ENCODE measurements at regions not wholly inside any gene's neighbourhood (a gene's known extent, or its start where the extent isn't known, plus 50 kb on each side); places are given as distances from the start of the nearest gene placed in this dataset.
A peak's percentile ranks its signal among the peaks of the same experiment; 100 is the strongest.

GRCh38 chr4:115729739-115730266 lies 616.4 kb upstream of the NDST4 start:
- intact Hi-C loops (cut with DNase I): no loop called here
- no peak for DNase-seq
- no peaks in the 10 kb centered on the region for H3K36me3 ChIP-seq (ENCODE audit: control insufficient read depth in 2 of 3, insufficient read depth in 3 of 3, low read length in 3 of 3)
- no peaks in the 10 kb centered on the region for H3K4me1 ChIP-seq (ENCODE audit: control insufficient read depth in 2 of 3, insufficient read depth in 2 of 3, low read depth in 1 of 3, low read length in 3 of 3)
- TF ChIP-seq CTCF (IDR thresholded peaks at IDR 0.05; ENCODE audit: borderline replicate concordance, extremely low read depth, insufficient read depth): no peak
- H3K27me3 ChIP-seq (ENCODE audit: control insufficient read depth, insufficient read depth, low read length): no peaks in the 10 kb centered on the region
- H3K9me3 ChIP-seq (ENCODE audit: control insufficient read depth in 2 of 3, insufficient read depth in 1 of 3, low read length in 3 of 3): peaks cover 0 to 4% (median 0%) of the 10 kb centered on the region in 3 donors
- H3K9ac ChIP-seq (ENCODE audit: low read length in 3 of 3): no peak overlapping the region
- no peak overlapping the region for H3K4me3 ChIP-seq (ENCODE audit: low read length in 3 of 3)
- H3K27ac ChIP-seq (ENCODE audit: low read depth in 2 of 2, low read length in 2 of 2): no peak overlapping the region
- no peak for FAIRE-seq

GRCh38 chr4:115723621-115724020 lies 610.2 kb upstream of the NDST4 start:
- intact Hi-C loops (cut with DNase I): no loop called here
- FAIRE-seq: no peak
- Histone ChIP-seq H3K9ac (ENCODE audit: low read length in 3 of 3) (no peak overlapping the region), H3K9me3 (ENCODE audit: control insufficient read depth in 2 of 3, insufficient read depth in 1 of 3, low read length in 3 of 3) (peaks cover 0 to 6% (median 0%) of the 10 kb centered on the region in 3 donors), H3K36me3 (ENCODE audit: control insufficient read depth in 2 of 3, insufficient read depth in 3 of 3, low read length in 3 of 3) (no peaks in the 10 kb centered on the region), H3K4me1 (ENCODE audit: control insufficient read depth in 2 of 3, insufficient read depth in 2 of 3, low read depth in 1 of 3, low read length in 3 of 3) (no peaks in the 10 kb centered on the region), H3K27me3 (ENCODE audit: control insufficient read depth, insufficient read depth, low read length) (no peaks in the 10 kb centered on the region), H3K27ac (ENCODE audit: low read depth in 2 of 2, low read length in 2 of 2) (no peak overlapping the region), H3K4me3 (ENCODE audit: low read length in 3 of 3) (no peak overlapping the region)
- TF ChIP-seq CTCF (IDR thresholded peaks at IDR 0.05; ENCODE audit: borderline replicate concordance, extremely low read depth, insufficient read depth): no peak
- no peak for DNase-seq

- no peak overlapping the region for H3K27ac ChIP-seq (ENCODE audit: low read depth in 2 of 2, low read length in 2 of 2)
- TF ChIP-seq CTCF (IDR thresholded peaks at IDR 0.05; ENCODE audit: borderline replicate concordance, extremely low read depth, insufficient read depth): no peak
- no peaks in the 10 kb centered on the region for H3K27me3 ChIP-seq (ENCODE audit: control insufficient read depth, insufficient read depth, low read length)
- H3K9me3 ChIP-seq (ENCODE audit: control insufficient read depth in 2 of 3, insufficient read depth in 1 of 3, low read length in 3 of 3): peaks cover 0 to 4% (median 0%) of the 10 kb centered on the region in 3 donors
- DNase-seq (no peak), FAIRE-seq (no peak)
- H3K9ac ChIP-seq (ENCODE audit: low read length in 3 of 3): no peak overlapping the region
- no peaks in the 10 kb centered on the region for H3K4me1 ChIP-seq (ENCODE audit: control insufficient read depth in 2 of 3, insufficient read depth in 2 of 3, low read depth in 1 of 3, low read length in 3 of 3)
- H3K36me3 ChIP-seq (ENCODE audit: control insufficient read depth in 2 of 3, insufficient read depth in 3 of 3, low read length in 3 of 3): no peaks in the 10 kb centered on the region
- intact Hi-C loops (cut with DNase I): no loop called here
- H3K4me3 ChIP-seq (ENCODE audit: low read length in 3 of 3): no peak overlapping the region
Observed at GRCh38 chr4:115720611-115721010, 607.2 kb upstream of the NDST4 start.

- intact Hi-C loops (cut with DNase I): no loop called here
- no peaks in the 10 kb centered on the region for H3K9me3 ChIP-seq (ENCODE audit: control insufficient read depth in 2 of 3, insufficient read depth in 1 of 3, low read length in 3 of 3)
- FAIRE-seq: no peak
- TF ChIP-seq CTCF (IDR thresholded peaks at IDR 0.05; ENCODE audit: borderline replicate concordance, extremely low read depth, insufficient read depth): no peak
- H3K27me3 ChIP-seq (ENCODE audit: control insufficient read depth, insufficient read depth, low read length): no peaks in the 10 kb centered on the region
- H3K4me3 ChIP-seq (ENCODE audit: low read length in 3 of 3): no peak overlapping the region
- H3K9ac ChIP-seq (ENCODE audit: low read length in 3 of 3): no peak overlapping the region
- no peaks in the 10 kb centered on the region for H3K36me3 ChIP-seq (ENCODE audit: control insufficient read depth in 2 of 3, insufficient read depth in 3 of 3, low read length in 3 of 3)
- H3K4me1 ChIP-seq (ENCODE audit: control insufficient read depth in 2 of 3, insufficient read depth in 2 of 3, low read depth in 1 of 3, low read length in 3 of 3): no peaks in the 10 kb centered on the region
- no peak overlapping the region for H3K27ac ChIP-seq (ENCODE audit: low read depth in 2 of 2, low read length in 2 of 2)
- DNase-seq: peak in 2 of 5 donors; percentile 31 to 51
Observed at GRCh38 chr4:115711575-115711974, 598.2 kb upstream of the NDST4 start.

Measured in kidney (tissue), 13 donors.